ENCODE measurements at regions not wholly inside any gene's neighbourhood (a gene's known extent, or its start where the extent isn't known, plus 50 kb on each side); places are given as distances from the start of the nearest gene placed in this dataset.

DNA sequence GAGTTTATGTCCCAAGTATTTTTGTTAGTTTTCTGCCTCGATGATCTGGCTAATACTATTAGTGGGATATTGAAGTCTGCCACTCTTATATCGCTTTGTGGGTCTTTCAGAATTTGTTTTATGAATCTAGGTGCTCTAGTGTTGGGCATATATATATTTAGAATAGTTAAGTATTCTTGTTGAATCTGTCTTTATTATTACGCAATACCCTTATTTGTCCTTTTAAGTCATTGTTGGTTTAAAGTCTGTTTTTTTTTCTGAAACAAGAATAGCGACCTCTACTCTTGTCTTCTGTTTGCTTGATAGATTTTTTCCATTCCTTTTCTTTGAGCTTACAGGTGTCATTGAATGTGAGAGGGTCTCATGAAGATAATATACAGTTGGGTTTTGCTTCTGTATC lies 239.0 kb downstream of the ASCL1 start:
- TF ChIP-seq ZNF274 (IDR thresholded peaks at IDR 0.05; ENCODE audit: low read depth, low read length) = no peak
- no peak for TF ChIP-seq SUZ12 (IDR thresholded peaks at IDR 0.05; ENCODE audit: extremely low read depth, insufficient read depth, insufficient read length)

All from NT2/D1 (cell line).